ENCODE measurements at regions not wholly inside any gene's neighbourhood (a gene's known extent, or its start where the extent isn't known, plus 50 kb on each side); places are given as distances from the start of the nearest gene placed in this dataset.

DNA sequence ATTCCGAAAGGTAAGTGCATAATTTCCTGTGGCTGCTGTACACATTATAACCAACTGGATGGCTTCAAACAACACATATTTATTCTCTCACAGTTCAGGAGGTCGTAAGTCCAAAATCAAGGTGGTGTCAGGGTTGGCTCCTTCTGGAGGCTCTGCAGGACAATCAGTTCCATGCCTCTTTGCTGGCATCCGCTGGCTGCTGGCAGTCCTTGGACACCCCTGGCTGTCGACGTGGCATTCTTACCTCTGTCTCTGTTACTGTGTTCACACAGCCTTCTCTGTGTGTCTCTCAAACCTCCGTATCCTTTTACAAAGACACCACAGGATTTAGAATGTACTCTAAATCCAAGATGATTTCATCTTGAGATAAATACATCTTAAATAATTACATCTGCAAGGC is 398.8 kb upstream of the ATP10A start:
- TF ChIP-seq GATA2 (IDR thresholded peaks at IDR 0.05; ENCODE audit: low read depth, low read length) (no peak), GATA3 (IDR thresholded peaks at IDR 0.05; ENCODE audit: low read depth, low read length) (no peak)

DNA sequence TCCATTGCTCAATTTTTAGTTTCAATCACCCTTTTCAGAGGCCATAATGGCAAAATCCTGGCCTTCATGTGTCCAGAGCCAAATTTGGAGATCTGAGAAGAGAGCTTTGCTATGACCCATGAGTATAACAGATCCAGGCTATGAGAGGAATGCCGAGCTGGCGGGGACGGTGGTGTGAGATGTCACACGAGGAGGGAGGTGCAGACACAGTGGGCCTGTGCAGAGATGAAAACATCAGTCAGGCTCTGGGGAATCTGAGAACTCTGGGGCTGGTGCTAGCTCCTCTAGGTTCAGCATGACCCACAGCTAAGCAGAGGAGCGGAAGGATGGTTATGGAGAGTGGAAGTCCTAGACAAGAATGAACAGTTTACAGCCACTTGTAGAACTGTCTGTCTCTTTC is 398.3 kb upstream of the ATP10A start:
- TF ChIP-seq GATA3 (IDR thresholded peaks at IDR 0.05; ENCODE audit: low read depth, low read length) (no peak), GATA2 (IDR thresholded peaks at IDR 0.05; ENCODE audit: low read depth, low read length) (no peak)

DNA sequence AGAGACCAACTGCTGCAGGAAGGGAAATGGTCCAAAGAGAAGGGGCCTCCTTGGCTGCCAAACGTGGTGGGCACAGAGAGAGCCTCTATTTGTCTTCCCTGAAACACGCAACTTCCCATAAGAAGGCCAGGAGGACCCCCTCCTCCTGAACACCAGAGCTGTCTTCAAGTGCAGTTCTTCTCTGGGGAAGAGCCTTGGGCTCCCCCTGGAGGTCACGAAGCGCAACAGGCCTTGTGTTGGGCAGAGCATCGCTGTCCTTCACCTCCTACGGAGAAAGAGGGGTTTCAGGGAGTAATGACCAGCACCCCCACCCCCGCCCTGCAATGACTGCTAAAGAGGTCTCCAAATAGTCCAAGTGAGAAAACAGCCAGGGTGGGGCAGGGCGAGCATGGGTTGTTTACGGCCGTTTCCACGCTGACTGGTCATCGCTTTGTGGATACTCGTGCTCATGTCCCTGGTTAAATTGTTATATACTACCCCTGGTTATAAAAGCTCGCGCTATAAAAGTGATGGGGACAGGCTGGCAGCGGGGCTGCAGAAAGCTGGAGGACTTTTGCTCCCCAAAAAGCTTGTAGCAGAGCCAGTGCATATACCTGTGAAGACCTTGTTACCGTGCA is 397.5 kb upstream of the ATP10A start:
- TF ChIP-seq GATA3 (IDR thresholded peaks at IDR 0.05; ENCODE audit: low read depth, low read length): no peak
- TF ChIP-seq GATA2 (IDR thresholded peaks at IDR 0.05; ENCODE audit: low read depth, low read length): no peak

DNA sequence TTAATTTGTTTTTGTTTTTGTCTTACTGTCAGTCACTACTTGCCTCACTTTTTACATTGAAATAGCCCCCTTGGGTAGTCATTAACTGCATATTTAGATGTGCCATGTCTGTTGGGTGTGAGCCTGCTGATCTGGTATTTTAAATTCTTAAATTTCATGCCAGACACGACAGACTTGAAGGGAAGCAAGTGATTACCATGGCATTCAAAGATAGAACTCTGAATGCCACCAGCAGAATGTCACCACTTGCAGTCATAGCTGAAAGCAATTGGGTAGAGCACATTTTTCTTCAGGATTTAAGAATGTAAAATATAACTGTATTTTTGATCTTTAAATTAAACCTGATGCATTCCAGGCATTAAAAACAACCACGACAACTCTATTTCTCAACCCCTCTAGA is 396.5 kb upstream of the ATP10A start:
- TF ChIP-seq GATA3 (IDR thresholded peaks at IDR 0.05; ENCODE audit: low read depth, low read length): no peak
- no peak for TF ChIP-seq GATA2 (IDR thresholded peaks at IDR 0.05; ENCODE audit: low read depth, low read length)

DNA sequence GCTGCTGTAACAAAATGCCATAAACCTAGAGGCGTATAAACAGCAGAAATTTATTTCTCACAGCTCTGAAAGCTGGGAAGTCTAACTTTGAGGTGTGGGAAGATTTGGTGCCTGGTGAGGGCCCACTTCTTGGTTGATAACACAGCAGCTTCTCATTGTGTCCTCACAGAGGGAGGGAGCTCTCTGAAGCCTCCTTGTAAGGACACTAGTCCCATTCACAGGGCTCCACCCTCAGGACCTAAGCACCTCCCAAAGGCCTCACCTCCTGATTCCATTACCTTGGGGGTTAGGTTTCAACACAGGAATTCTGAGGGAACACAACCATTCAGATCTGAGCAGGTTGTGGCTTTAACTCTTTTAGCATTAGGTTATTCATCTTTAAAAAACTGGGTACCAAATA is 380.3 kb upstream of the ATP10A start:
- TF ChIP-seq GATA2 (IDR thresholded peaks at IDR 0.05; ENCODE audit: low read depth, low read length) (no peak), GATA3 (IDR thresholded peaks at IDR 0.05; ENCODE audit: low read depth, low read length) (no peak)

DNA sequence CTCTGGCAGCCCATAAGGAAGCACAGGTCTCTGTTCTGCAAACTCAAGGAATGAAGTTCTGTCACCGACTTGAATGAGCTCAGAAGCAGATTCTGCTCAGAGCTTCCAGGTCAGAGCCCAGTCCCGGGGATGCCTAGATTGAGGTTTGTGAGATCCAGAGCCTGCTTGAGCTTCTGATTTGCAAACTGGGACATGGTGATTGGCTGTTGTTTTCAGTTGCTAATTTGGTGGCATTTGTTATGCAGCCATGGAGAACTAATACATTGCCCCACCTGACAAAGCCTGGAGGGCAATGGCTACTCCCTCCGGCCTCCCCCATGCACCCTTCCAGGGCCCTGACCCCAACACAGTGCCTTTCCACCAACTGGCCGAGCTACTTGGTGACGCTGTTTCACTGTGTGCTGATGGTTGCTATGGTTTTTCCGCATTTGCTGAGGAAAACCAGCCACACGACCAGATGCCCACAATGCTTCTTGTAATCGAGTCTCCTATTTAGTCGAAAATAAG is 379.5 kb upstream of the ATP10A start:
- TF ChIP-seq GATA3 (IDR thresholded peaks at IDR 0.05; ENCODE audit: low read depth, low read length) (no peak), GATA2 (IDR thresholded peaks at IDR 0.05; ENCODE audit: low read depth, low read length) (no peak)

DNA sequence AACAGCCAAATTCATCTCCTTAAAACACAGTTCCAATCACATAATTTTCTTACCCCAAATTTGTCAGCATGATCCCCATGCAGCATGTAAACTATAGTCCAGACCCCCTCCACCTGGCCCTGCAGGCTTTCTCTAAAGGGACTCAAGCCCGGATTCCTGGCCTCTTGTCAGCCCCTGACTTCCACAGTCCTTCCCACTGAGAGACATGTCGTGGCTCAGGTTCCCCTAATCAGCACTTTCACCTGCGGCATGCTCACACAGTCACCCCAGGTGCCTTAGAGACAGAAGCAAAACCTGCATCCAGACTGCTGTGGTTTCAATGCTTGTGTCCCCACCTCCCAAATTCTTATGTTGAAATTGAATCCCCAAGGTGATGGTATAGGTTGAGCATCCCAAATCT is 372.7 kb upstream of the ATP10A start:
- no peak for TF ChIP-seq GATA2 (IDR thresholded peaks at IDR 0.05; ENCODE audit: low read depth, low read length)
- no peak for TF ChIP-seq GATA3 (IDR thresholded peaks at IDR 0.05; ENCODE audit: low read depth, low read length)

DNA sequence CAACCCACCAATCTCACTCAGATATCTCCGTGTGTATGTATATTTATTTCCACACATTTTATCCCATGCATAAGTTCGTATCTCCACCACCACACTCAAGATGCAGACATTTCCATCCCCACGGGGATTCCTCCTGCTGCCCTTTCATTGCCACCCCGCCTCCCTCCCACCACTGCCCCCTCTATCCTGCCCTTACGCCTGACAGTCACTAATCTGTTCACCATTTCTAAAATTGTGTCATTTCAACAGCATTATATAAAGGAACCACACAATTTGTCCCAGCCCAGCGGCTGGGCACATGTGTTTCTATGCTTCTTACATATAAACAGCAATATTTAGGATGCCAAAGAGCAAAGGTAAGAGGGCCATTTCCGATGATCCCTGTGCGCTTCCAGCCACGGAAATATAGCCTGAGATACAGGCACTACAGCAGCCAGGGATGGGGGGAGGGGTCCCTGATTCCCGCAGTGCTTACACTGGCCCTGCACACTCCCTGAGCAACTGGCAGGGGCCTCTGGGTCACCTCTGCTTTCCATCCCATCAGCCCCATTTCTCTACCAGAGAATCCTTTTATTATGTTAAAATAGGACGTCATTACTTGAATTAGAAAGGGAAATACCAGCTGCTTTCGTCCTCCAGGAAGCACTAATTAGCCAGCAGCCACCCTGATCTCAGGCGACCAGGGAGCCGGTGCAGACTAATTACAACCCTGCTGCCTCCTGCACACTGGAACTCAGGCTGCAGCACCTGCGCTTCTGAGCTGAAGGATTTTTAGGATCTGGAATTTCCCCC is 372.0 kb upstream of the ATP10A start:
- TF ChIP-seq GATA2 (IDR thresholded peaks at IDR 0.05; ENCODE audit: low read depth, low read length): no peak
- TF ChIP-seq GATA3 (IDR thresholded peaks at IDR 0.05; ENCODE audit: low read depth, low read length): no peak

DNA sequence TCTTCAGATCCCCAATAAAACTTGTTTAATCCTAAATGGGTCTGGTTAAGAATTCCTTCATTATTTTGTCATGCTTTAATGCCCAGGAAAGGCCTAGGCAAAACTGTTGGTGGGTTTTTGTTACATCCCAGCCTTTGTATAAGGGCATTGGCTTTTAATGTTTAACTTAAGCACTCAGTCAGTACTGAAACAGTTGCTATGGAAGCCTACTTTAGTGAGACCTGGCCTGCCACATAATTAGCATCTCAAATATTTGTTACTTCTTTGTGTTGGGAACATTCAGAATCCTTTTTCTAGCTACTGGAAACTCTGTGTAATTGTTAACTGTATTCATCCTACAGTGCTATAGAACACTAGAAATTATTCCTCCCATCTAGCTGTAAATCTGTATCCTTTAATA is 369.6 kb upstream of the ATP10A start:
- TF ChIP-seq GATA2 (IDR thresholded peaks at IDR 0.05; ENCODE audit: low read depth, low read length): no peak
- TF ChIP-seq GATA3 (IDR thresholded peaks at IDR 0.05; ENCODE audit: low read depth, low read length): no peak

DNA sequence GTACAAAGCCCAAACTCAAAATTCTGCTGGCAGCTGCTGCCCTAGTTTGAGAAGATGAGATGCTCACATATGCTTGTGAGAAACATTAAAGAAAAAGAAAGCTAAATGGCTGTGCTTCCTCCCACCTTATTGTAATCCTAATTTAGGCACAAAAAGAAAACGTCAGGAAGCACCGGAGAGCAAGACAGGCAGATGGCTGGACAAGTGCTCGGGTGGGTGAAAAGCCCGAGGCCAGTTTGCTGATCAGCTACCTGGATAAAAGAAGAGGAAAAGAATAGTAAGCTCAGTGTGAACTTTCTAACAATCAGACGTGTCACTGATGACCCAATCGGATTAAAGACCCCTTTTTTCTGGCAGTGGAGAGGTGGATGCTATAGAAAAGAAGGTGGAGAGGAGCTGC is 368.0 kb upstream of the ATP10A start:
- no peak for TF ChIP-seq GATA2 (IDR thresholded peaks at IDR 0.05; ENCODE audit: low read depth, low read length)
- no peak for TF ChIP-seq GATA3 (IDR thresholded peaks at IDR 0.05; ENCODE audit: low read depth, low read length)

DNA sequence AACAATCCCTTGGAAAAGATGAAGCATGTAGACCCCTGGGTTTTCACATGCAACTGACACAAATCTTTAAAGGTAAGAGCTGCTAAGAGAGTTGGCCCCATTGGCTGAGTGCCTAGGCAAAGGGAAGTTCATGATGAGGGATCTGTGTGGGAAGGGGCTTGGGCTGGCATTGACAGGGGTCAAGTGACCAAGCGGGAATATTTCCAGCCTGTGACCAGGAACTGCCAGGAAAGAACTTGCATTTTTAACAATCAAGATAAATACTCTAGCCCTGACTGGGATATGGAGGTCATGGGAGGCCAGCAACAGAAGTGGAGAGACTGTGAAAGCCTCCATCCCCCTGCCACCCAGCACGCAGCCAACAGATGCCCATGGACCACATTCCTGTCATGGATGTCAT is 361.1 kb upstream of the ATP10A start:
- TF ChIP-seq GATA3 (IDR thresholded peaks at IDR 0.05; ENCODE audit: low read depth, low read length) (no peak), GATA2 (IDR thresholded peaks at IDR 0.05; ENCODE audit: low read depth, low read length) (no peak)

DNA sequence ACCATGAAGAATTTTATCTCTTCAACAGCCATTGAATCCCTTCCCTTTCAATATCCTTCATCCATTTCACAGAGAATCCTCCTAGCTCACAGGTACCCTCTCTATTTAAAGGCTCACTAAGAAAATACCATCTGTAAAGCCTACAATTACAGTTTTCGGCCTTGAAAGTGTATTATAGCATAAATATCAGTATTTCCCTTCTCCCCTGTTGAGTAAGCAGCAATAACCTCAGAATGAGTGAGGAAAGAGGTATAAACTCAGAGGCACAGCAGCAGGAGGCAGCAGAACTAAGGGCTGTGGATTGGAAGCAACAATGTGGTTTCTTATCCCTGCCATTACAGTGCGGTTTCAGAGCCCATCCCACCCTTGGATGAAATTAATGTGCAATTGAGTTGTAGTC is 360.6 kb upstream of the ATP10A start:
- TF ChIP-seq GATA3 (IDR thresholded peaks at IDR 0.05; ENCODE audit: low read depth, low read length) (no peak), GATA2 (IDR thresholded peaks at IDR 0.05; ENCODE audit: low read depth, low read length) (no peak)

DNA sequence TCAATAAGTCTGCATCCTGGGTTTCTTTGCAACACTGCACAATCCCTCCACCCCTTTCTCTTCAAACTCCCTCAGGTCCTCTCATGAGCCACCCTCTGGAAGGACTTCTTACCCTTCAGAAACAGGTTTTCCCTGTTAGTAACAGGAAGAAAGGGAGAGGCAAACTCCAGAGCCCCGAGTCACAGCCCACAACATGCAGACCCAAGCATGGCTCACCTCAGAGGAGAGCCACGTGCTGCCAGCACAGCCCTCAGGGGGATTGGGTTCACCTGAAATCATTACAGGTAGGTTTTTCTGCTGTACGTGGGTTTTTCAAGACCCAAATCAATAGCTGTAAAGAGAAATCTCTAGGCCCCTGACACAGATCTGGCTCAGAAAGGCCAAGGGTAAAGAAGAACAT is 359.7 kb upstream of the ATP10A start:
- no peak for TF ChIP-seq GATA2 (IDR thresholded peaks at IDR 0.05; ENCODE audit: low read depth, low read length)
- no peak for TF ChIP-seq GATA3 (IDR thresholded peaks at IDR 0.05; ENCODE audit: low read depth, low read length)

DNA sequence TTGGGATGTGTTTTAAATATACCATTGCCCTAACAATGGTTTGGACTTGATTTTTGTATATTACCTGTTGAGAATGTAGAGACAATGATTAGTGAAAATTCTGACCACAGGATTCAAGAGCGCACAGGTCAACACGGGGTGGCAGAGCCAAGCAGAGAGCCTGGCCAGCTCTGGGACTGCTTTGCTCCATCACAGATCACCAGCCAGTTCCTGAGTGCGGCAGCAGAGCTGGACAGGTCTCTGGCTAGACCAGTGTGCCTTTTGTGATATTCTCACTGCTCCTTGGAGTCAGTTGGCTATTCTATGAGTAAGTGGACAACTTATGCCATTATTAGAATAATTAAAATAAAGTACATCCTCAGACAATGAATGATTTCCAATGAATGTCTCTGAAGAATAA is 351.2 kb upstream of the ATP10A start:
- TF ChIP-seq GATA2 (IDR thresholded peaks at IDR 0.05; ENCODE audit: low read depth, low read length) (no peak), GATA3 (IDR thresholded peaks at IDR 0.05; ENCODE audit: low read depth, low read length) (no peak)

DNA sequence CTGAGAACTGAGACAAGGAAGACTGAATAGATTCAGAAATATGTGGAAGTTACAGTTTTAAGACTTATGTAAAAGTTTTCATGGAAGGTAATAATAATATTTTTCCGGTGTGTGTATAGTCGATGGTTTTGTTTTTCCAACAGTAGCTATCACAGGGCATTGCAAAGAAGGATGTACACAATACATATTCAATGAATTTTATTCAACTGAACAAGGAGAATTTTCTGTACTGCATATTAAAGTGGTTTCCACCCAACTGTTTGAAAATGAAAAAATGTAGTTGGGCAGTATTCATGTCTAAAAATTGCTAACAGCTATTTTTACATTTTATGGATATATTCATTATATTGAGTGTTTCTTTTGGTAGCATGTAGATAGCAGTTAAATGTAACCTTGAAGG is 350.3 kb upstream of the ATP10A start:
- TF ChIP-seq GATA3 (IDR thresholded peaks at IDR 0.05; ENCODE audit: low read depth, low read length) (no peak), GATA2 (IDR thresholded peaks at IDR 0.05; ENCODE audit: low read depth, low read length) (no peak)

All from SH-SY5Y (cell line).